CD4-positive, alpha-beta T cell (primary cell): ENCODE measurements at regions not wholly inside any gene's neighbourhood (a gene's known extent, or its start where the extent isn't known, plus 50 kb on each side); places are given as distances from the start of the nearest gene placed in this dataset.

Experiments
- ATAC-seq: fragments of 200-7000 bp; cut with Tn5 transposase; one replicate; pipeline ENCODE4 v1.10.0; 2022; ENCODE audit warnings: mild to moderate bottlenecking; ENCODE audit not compliant: poor library complexity
- CTCF ChIA-PET: fragments of 350-600 bp; sonication (Branson Sonifier 250); formaldehyde crosslinking; loops from one replicate; lab custom pipeline; 2021; ENCODE audit warnings: antibody characterized with exemption, inconsistent platforms; lab: Charles Lee
- POLR2A ChIA-PET: fragments of 350-600 bp; sonication (Branson Sonifier 250); formaldehyde crosslinking; loops from one replicate; lab custom pipeline; 2021; ENCODE audit warnings: antibody characterized with exemption, inconsistent platforms; lab: Charles Lee
- DNase-seq, 14 experiments: peaks; one replicate each; pipeline ENCODE4 v3.0.0-alpha.2; 2013 to 2020; ENCODE audit warnings: mixed read lengths in 2 of 14
- H3K27ac ChIP-seq, 2 donors: one replicate each; pipeline versions ENCODE4 v1.5.1 to v1.7.0; 2013; ENCODE audit warnings: low read length in 2 of 2, low read depth in 1 of 2, mild to moderate bottlenecking in 1 of 2
- H3K27me3 ChIP-seq, 2 experiments: 1 replicate in 1 of 2; 2 replicates in 1 of 2; pipeline versions ENCODE4 v1.6.1 to v1.7.0; 2013; ENCODE audit warnings: low read length in 2 of 2, control low read depth in 1 of 2, mild to moderate bottlenecking in 1 of 2, moderate library complexity in 1 of 2; ENCODE audit not compliant: insufficient read depth in 2 of 2, control insufficient read depth in 1 of 2
- H3K36me3 ChIP-seq: one replicate; pipeline ENCODE4 v1.6.1; 2013; ENCODE audit warnings: low read length, control low read depth; ENCODE audit not compliant: insufficient read depth
- H3K4me1 ChIP-seq: one replicate; pipeline ENCODE4 v1.6.1; 2013; ENCODE audit warnings: low read length, control low read depth; ENCODE audit not compliant: insufficient read depth
- H3K4me3 ChIP-seq: one replicate; pipeline ENCODE4 v1.5.1; 2013; ENCODE audit warnings: mild to moderate bottlenecking, low read length, moderate library complexity
- H3K9me3 ChIP-seq, 2 experiments: 1 replicate in 1 of 2; 2 replicates in 1 of 2; pipeline versions ENCODE4 v1.6.1 to v1.7.0; 2013; ENCODE audit warnings: low read length in 2 of 2, mild to moderate bottlenecking in 2 of 2, control low read depth in 1 of 2, moderate library complexity in 1 of 2; ENCODE audit not compliant: control insufficient read depth in 1 of 2, insufficient read depth in 1 of 2
- H3K27ac Mint-ChIP-seq: one replicate; pipeline ENCODE4 v1.8.0; 2020; ENCODE audit warnings: mixed read lengths
- H3K27me3 Mint-ChIP-seq: one replicate; pipeline ENCODE4 v1.8.0; 2021; ENCODE audit warnings: mixed read lengths
- H3K36me3 Mint-ChIP-seq: one replicate; pipeline ENCODE4 v1.8.0; 2021; ENCODE audit warnings: low read depth, mixed read lengths
- H3K4me1 Mint-ChIP-seq: one replicate; pipeline ENCODE4 v1.8.0; 2021; ENCODE audit warnings: low read depth, mixed read lengths
- H3K4me3 Mint-ChIP-seq: one replicate; pipeline ENCODE4 v1.8.0; 2020; ENCODE audit warnings: mild to moderate bottlenecking, mixed read lengths
- H3K9me3 Mint-ChIP-seq: one replicate; pipeline ENCODE4 v1.8.0; 2020; ENCODE audit warnings: mixed read lengths
- intact Hi-C, 2 experiments: fragments of 100-400 bp; cut with DNase I in 1 of 2; cut with micrococcal nuclease in 1 of 2; formaldehyde crosslinking; loops; one replicate each; pipeline versions ENCODE4 v1.15.1 to v1.9.0; 2023 to 2025; cut with DNase I, micrococcal nuclease
- TF ChIP-seq, protein P1 (sequence below): fragments of 200-600 bp; IDR thresholded peaks from one replicate; pipeline ENCODE4 v1.8.0; 2022; ENCODE audit warnings: antibody characterized with exemption, mild to moderate bottlenecking

DNA sequence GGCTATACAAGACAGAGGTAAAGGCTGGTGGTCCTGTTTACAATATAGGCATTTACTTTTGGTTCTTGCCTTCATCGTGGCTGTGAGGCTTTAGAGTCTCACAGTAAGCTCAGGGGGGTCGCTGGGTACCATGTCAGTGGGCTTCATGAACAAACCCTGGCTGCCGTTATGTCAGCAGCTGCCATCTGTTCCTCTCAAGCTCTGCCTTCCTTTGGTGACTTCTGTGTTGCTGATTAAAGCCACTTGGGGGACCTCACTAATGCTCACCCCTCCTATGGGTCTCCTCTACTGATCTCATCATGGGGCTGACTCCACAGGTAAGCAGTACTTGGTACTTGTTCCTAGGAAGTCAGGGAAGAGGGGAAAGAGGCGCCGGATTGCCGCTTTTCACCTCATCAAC, 268.7 kb downstream of the TTC6 start:
- Histone ChIP-seq H3K4me1 (no peaks in the 10 kb centered on the region), H3K4me3 (no peak overlapping the region), H3K9me3 (no peaks in the 10 kb centered on the region), H3K27ac (no peak overlapping the region), H3K27me3 (no peaks in the 10 kb centered on the region), H3K36me3 (no peaks in the 10 kb centered on the region)
- no peaks in the 10 kb centered on the region for H3K36me3 Mint-ChIP-seq
- intact Hi-C loops = no loop called here
- no peak overlapping the region for H3K4me3 Mint-ChIP-seq
- peaks cover 3% of the 10 kb centered on the region for H3K9me3 Mint-ChIP-seq
- no peaks in the 10 kb centered on the region for H3K27me3 Mint-ChIP-seq
- no peak for DNase-seq
- no peak for ATAC-seq
- ChIA-PET CTCF (no interaction called here), POLR2A (no interaction called here)
- H3K4me1 Mint-ChIP-seq = no peaks in the 10 kb centered on the region
- no peak overlapping the region for H3K27ac Mint-ChIP-seq
- TF ChIP-seq, protein P1, sequence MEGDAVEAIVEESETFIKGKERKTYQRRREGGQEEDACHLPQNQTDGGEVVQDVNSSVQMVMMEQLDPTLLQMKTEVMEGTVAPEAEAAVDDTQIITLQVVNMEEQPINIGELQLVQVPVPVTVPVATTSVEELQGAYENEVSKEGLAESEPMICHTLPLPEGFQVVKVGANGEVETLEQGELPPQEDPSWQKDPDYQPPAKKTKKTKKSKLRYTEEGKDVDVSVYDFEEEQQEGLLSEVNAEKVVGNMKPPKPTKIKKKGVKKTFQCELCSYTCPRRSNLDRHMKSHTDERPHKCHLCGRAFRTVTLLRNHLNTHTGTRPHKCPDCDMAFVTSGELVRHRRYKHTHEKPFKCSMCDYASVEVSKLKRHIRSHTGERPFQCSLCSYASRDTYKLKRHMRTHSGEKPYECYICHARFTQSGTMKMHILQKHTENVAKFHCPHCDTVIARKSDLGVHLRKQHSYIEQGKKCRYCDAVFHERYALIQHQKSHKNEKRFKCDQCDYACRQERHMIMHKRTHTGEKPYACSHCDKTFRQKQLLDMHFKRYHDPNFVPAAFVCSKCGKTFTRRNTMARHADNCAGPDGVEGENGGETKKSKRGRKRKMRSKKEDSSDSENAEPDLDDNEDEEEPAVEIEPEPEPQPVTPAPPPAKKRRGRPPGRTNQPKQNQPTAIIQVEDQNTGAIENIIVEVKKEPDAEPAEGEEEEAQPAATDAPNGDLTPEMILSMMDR = no peak

GRCh38 chr14:37864861-37865718, 269.7 kb downstream of the TTC6 start:
- H3K4me1 Mint-ChIP-seq = no peaks in the 10 kb centered on the region
- Histone ChIP-seq H3K27me3 (no peaks in the 10 kb centered on the region), H3K27ac (no peak overlapping the region), H3K4me1 (no peaks in the 10 kb centered on the region), H3K36me3 (no peaks in the 10 kb centered on the region), H3K9me3 (no peaks in the 10 kb centered on the region), H3K4me3 (no peak overlapping the region)
- ChIA-PET CTCF (no interaction called here), POLR2A (no interaction called here)
- DNase-seq (no peak), ATAC-seq (no peak)
- H3K9me3 Mint-ChIP-seq = peaks cover 3% of the 10 kb centered on the region
- H3K27me3 Mint-ChIP-seq = no peaks in the 10 kb centered on the region
- H3K4me3 Mint-ChIP-seq = no peak overlapping the region
- H3K27ac Mint-ChIP-seq = no peak overlapping the region
- H3K36me3 Mint-ChIP-seq = no peaks in the 10 kb centered on the region
- TF ChIP-seq, protein P1 = no peak
- intact Hi-C loops = no loop called here

DNA sequence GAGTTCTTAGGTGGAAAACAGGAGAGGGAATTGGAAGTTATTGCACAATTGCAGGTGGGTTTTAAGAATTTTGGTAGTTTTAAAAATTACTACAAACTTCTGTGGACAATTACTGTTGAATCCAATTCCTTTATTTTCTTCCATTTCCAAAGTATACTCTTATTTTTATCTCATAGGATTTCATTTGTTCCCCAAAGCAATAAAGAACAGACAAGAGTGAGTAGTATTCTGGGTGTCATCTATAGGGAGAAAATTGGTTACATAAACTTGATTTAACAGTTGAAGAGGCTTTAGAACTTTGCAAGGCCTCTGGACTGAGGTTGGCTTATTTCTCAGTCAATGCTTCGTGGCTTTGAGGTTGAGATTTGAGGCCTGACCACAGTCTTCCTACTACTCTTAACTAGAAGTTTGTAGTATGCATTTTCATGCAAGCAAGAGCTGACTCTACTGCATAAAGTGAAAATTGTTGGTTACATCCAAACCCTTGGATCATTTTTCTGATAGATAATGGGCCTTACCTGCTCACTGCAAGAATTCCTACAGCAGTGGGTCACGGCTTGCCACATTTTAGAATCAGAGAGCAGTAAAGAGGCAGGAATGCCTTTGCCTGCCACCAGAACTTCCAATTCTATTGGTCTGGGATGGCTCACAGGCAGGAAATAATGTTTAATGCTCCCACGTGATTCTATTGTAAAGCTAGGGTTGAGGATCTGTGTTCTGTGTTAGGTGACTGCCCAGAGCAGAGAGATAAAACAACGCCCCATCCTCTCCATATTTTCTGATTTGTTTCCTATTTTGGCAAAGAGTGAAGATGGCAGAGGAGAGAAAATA, 270.5 kb downstream of the TTC6 start:
- Histone ChIP-seq H3K27ac (no peak overlapping the region), H3K4me1 (no peaks in the 10 kb centered on the region), H3K4me3 (no peak overlapping the region), H3K27me3 (no peaks in the 10 kb centered on the region), H3K9me3 (no peaks in the 10 kb centered on the region), H3K36me3 (no peaks in the 10 kb centered on the region)
- intact Hi-C loops = no loop called here
- no peak overlapping the region for H3K27ac Mint-ChIP-seq
- CTCF ChIA-PET = no interaction called here
- TF ChIP-seq, protein P1 = no peak
- no peaks in the 10 kb centered on the region for H3K27me3 Mint-ChIP-seq
- H3K4me1 Mint-ChIP-seq = no peaks in the 10 kb centered on the region
- no peak overlapping the region for H3K4me3 Mint-ChIP-seq
- POLR2A ChIA-PET = no interaction called here
- H3K9me3 Mint-ChIP-seq = peaks cover 3% of the 10 kb centered on the region
- no peak for ATAC-seq
- H3K36me3 Mint-ChIP-seq = no peaks in the 10 kb centered on the region
- no peak for DNase-seq
